GM18909 (cell line): ENCODE measurements at regions not wholly inside any gene's neighbourhood (a gene's known extent, or its start where the extent isn't known, plus 50 kb on each side); places are given as distances from the start of the nearest gene placed in this dataset.
"Not testable (repeated sequence)": the region's sequence is repeated elsewhere in the genome, so short reads cannot be mapped to it uniquely, and the experiment has no call there.

Experiments used
- ATAC-seq: cut with Tn5 transposase; IDR thresholded peaks from one replicate; pipeline ENCODE4 v1.9.1; 2021; ENCODE audit warnings: mild to moderate bottlenecking; ENCODE audit not compliant: unreplicated experiment, poor library complexity

GRCh38 chr1:25011943-25012638, 82.0 kb upstream of the RUNX3 start:
- ATAC-seq = no peak

GRCh38 chr1:25011275-25011674, 81.2 kb upstream of the RUNX3 start:
- ATAC-seq = no peak

GRCh38 chr1:25009671-25010262, 79.7 kb upstream of the RUNX3 start:
- ATAC-seq = no peak

- no peak for ATAC-seq
Measured at GRCh38 chr1:25008192-25008485, 78.1 kb upstream of the RUNX3 start.

- not testable (repeated sequence) for ATAC-seq
Measured at GRCh38 chr1:25007390-25008191, 77.5 kb upstream of the RUNX3 start.

- no peak for ATAC-seq
Measured at GRCh38 chr1:25006770-25007169, 76.7 kb upstream of the RUNX3 start.

GRCh38 chr1:25004355-25004754, 74.3 kb upstream of the RUNX3 start:
- ATAC-seq = no peak

GRCh38 chr1:25003457-25004190, 73.5 kb upstream of the RUNX3 start:
- ATAC-seq = no peak

- ATAC-seq = no peak
Measured at GRCh38 chr1:25003000-25003399, 72.9 kb upstream of the RUNX3 start.

- ATAC-seq = no peak
Measured at GRCh38 chr1:25001125-25001915, 71.2 kb upstream of the RUNX3 start.

- ATAC-seq = no peak
Measured at GRCh38 chr1:24999906-25000305, 69.8 kb upstream of the RUNX3 start.

GRCh38 chr1:24999426-24999825, 69.3 kb upstream of the RUNX3 start:
- no peak for ATAC-seq

- ATAC-seq = no peak
Measured at GRCh38 chr1:24998563-24999245, 68.6 kb upstream of the RUNX3 start.

- ATAC-seq = no peak
Measured at GRCh38 chr1:24996983-24997893, 67.2 kb upstream of the RUNX3 start.

GRCh38 chr1:24996456-24996855, 66.4 kb upstream of the RUNX3 start:
- ATAC-seq = no peak

- no peak for ATAC-seq
Measured at GRCh38 chr1:24995661-24996060, 65.6 kb upstream of the RUNX3 start.

GRCh38 chr1:24995140-24995539, 65.1 kb upstream of the RUNX3 start:
- ATAC-seq = no peak

- ATAC-seq = no peak
Measured at GRCh38 chr1:24993871-24994580, 64.0 kb upstream of the RUNX3 start.
